ENCODE measurements at regions not wholly inside any gene's neighbourhood (a gene's known extent, or its start where the extent isn't known, plus 50 kb on each side); places are given as distances from the start of the nearest gene placed in this dataset.

- no peak for TF ChIP-seq CTCF (optimal IDR thresholded peaks at IDR 0.05 in 1 of 3, IDR thresholded peaks at IDR 0.05 in 1 of 3, conservative IDR thresholded peaks at IDR 0.05 in 1 of 3; ENCODE audit: extremely low read depth in 1 of 3, insufficient read depth in 2 of 3, low read length in 3 of 3)
- no peak for TF ChIP-seq EZH2 (IDR thresholded peaks at IDR 0.05; ENCODE audit: low read length)
Measured at GRCh38 chr2:208673631-208674030, 267.0 kb downstream of the PTH2R start.

Data from keratinocyte (primary cell).